Prostate gland (tissue), 2 donors: ENCODE measurements at regions not wholly inside any gene's neighbourhood (a gene's known extent, or its start where the extent isn't known, plus 50 kb on each side); places are given as distances from the start of the nearest gene placed in this dataset.

Experiments used
- DNase-seq: peaks from one replicate; pipeline ENCODE4 v3.0.0-alpha.2; 2019; ENCODE audit warnings: low spot score
- H3K27ac ChIP-seq, 2 donors: fragments of 200-600 bp; sonication (generic); 2 replicates each; pipeline ENCODE4 v1.5.1; 2017 to 2019
- H3K27me3 ChIP-seq: fragments of 200-600 bp; sonication (generic); replicated peaks from 2 replicates; pipeline ENCODE4 v1.5.1; 2019; ENCODE audit not compliant: insufficient read depth
- H3K36me3 ChIP-seq, 2 donors: fragments of 200-600 bp; sonication (generic); 1 replicate in 1 of 2; 2 replicates in 1 of 2; pipeline versions ENCODE4 v1.5.1 to v1.8.1; 2017 to 2019
- H3K4me1 ChIP-seq: fragments of 200-600 bp; sonication (generic); replicated peaks from 2 replicates; pipeline ENCODE4 v1.5.1; 2019
- H3K4me3 ChIP-seq, 2 donors: fragments of 200-600 bp; sonication (generic); 2 replicates each; pipeline ENCODE4 v1.5.1; 2017 to 2019
- H3K9me3 ChIP-seq: fragments of 200-600 bp; sonication (generic); 2 replicates; pipeline ENCODE4 v1.5.1; 2017
- POLR2A ChIP-seq: fragments of 450-650 bp; IDR thresholded peaks from one replicate; pipeline ENCODE4 v1.6.1; 2016; ENCODE audit warnings: antibody characterized with exemption, mild to moderate bottlenecking
- POLR2AphosphoS5 ChIP-seq: sonication (generic); formaldehyde crosslinking; IDR thresholded peaks from one replicate; pipeline ENCODE4 v1.6.1; 2017; ENCODE audit warnings: antibody characterized with exemption
- WGBS: methylation state at CpG from one replicate; pipeline ENCODE4 v1.1.5; 2018; 5-methylcytosine and 5-hydroxymethylcytosine counted together
- intact Hi-C: fragments of 100-400 bp; cut with DNase I; formaldehyde crosslinking; loops from one replicate; pipeline ENCODE4 v1.14.2; 2022
- TF ChIP-seq, protein P1 (sequence below), 4 experiments: fragments of 200-600 bp in 2 of 4; fragments of 450-650 bp in 2 of 4; sonication (generic) in 2 of 4; IDR thresholded peaks; 1 replicate in 3 of 4; 2 replicates in 1 of 4; pipeline ENCODE4 v1.5.1; 2016 to 2019; ENCODE audit warnings: antibody characterized with exemption in 4 of 4, mild to moderate bottlenecking in 2 of 4, moderate library complexity in 2 of 4

DNA sequence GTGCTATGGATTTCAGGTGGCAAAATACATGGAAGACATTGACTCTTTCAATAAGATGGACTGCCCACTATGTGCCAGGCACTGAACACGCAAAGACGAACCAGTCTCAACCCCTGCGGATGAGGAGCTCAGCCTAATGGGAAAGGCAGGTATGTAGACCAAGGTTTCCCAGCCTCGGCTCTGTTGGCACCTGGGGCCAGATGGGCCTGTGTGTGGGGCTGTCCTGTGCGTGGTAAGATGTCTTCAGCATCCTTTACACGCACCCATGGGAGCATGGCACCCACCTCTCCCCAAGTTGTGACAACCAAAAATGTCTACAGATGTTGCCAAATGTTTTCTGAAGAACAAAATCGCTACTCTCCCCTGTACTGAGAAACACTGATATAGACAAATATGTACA lies 82.6 kb upstream of the FOXQ1 start:
- Histone ChIP-seq H3K36me3 (no peaks in the 10 kb centered on the region), H3K4me1 (no peaks in the 10 kb centered on the region), H3K27ac (no peak overlapping the region), H3K27me3 (no peaks in the 10 kb centered on the region), H3K4me3 (no peak overlapping the region), H3K9me3 (no peaks in the 10 kb centered on the region)
- 84% methylated on average over 7 of the region's 7 CpGs for WGBS
- intact Hi-C loops = no loop called here
- no peak for DNase-seq
- TF ChIP-seq POLR2A (no peak), POLR2AphosphoS5 (no peak)
- TF ChIP-seq, protein P1, sequence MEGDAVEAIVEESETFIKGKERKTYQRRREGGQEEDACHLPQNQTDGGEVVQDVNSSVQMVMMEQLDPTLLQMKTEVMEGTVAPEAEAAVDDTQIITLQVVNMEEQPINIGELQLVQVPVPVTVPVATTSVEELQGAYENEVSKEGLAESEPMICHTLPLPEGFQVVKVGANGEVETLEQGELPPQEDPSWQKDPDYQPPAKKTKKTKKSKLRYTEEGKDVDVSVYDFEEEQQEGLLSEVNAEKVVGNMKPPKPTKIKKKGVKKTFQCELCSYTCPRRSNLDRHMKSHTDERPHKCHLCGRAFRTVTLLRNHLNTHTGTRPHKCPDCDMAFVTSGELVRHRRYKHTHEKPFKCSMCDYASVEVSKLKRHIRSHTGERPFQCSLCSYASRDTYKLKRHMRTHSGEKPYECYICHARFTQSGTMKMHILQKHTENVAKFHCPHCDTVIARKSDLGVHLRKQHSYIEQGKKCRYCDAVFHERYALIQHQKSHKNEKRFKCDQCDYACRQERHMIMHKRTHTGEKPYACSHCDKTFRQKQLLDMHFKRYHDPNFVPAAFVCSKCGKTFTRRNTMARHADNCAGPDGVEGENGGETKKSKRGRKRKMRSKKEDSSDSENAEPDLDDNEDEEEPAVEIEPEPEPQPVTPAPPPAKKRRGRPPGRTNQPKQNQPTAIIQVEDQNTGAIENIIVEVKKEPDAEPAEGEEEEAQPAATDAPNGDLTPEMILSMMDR (IDR thresholded peaks at IDR 0.05) = no peak

DNA sequence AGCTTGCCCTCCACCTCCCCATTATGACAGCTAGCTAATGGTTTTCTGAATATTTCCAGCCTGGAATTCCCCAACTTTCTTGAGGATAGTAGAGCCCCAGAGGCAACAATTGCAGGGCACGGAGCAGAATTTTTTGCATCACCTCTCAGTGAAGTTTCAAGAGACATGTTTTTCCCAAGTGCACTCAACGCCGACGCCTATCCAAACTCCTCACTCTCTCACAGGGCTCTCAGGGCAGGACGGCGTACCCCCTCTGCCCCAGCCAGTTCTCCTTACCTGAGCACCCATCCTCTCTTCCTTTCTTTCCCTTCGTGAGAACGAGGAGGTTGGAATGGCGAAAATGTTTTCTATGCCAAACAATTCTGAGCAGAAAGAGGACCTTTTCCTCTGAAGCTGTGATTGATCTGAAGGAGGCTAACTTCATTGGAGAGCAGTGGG lies 83.1 kb upstream of the FOXQ1 start:
- no peak overlapping the region for H3K27ac ChIP-seq
- no peak for DNase-seq
- H3K27me3 ChIP-seq = no peaks in the 10 kb centered on the region
- 99% methylated on average over 9 of the region's 9 CpGs for WGBS
- no peaks in the 10 kb centered on the region for H3K4me1 ChIP-seq
- H3K4me3 ChIP-seq = no peak overlapping the region
- no peaks in the 10 kb centered on the region for H3K9me3 ChIP-seq
- TF ChIP-seq POLR2A (no peak), POLR2AphosphoS5 (no peak)
- TF ChIP-seq, protein P1 (IDR thresholded peaks at IDR 0.05) = no peak
- no peaks in the 10 kb centered on the region for H3K36me3 ChIP-seq
- intact Hi-C loops = no loop called here

DNA sequence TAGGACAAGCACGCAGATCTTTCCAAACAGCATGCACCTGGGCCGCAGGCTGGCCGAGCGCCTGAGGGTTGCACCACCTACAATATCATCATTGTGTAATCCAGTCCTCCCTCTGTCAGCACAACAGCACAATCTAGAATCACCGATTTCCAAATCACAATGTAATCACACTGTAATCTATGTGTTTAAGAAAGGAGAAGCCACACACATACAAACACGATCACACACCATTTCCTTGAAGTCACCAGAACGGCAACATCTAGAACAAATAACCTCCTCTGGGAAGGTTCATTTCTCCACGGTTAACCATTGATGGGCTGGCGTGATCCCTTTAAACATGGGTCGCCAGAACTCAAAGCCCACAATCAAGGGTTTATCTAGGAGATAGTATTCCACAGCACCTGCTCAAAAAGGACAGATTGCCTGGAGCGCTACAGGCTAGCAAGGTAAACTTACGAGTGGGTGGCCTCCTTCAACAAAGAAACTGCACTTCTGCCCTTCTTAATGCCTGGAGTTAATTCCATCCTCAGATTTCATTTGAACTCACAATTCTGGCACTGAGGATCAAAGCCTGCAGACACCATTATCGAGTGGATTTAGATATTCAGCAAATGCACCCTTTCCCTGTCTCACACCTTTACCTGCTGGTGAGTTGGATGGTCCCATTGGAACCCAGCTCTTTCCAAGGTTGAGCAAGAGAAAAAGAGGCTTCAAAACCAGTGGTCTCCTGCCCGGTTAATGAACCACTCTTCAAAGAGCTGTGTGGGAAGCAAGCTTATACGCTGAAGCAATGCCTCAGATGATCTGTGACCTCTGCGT lies 83.8 kb upstream of the FOXQ1 start:
- TF ChIP-seq, protein P1 (IDR thresholded peaks at IDR 0.05) = no peak
- TF ChIP-seq POLR2AphosphoS5 (no peak), POLR2A (no peak)

DNA sequence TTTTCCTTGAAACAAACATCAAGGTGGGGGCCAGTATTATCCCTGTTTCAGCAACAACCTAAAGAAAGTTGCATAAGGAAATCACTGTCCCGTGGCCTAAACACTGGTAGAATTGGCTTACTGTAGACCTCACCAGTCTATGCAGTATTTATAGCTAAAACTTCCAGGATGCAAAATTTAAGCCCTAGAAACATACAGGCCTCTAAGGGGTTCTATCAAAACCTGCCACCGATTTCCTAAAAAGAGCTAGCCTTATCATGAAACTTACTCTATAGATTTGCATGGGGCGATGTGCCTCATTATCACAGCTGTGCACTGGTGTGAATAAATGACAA lies 84.3 kb upstream of the FOXQ1 start:
- no peak overlapping the region for H3K4me3 ChIP-seq
- H3K27ac ChIP-seq = no peak overlapping the region
- TF ChIP-seq, protein P1 (IDR thresholded peaks at IDR 0.05) = no peak
- TF ChIP-seq POLR2AphosphoS5 = no peak
- TF ChIP-seq POLR2A = no peak
- no peak for DNase-seq
- no peaks in the 10 kb centered on the region for H3K36me3 ChIP-seq
- intact Hi-C loops = no loop called here
- WGBS = 62% methylated on average over 3 of the region's 3 CpGs
- H3K4me1 ChIP-seq = no peaks in the 10 kb centered on the region
- no peaks in the 10 kb centered on the region for H3K27me3 ChIP-seq
- no peaks in the 10 kb centered on the region for H3K9me3 ChIP-seq

More for the DNA sequence above, 83.8 kb upstream of the FOXQ1 start:
- Histone ChIP-seq H3K36me3 (no peaks in the 10 kb centered on the region), H3K4me1 (no peaks in the 10 kb centered on the region), H3K27ac (no peak overlapping the region), H3K4me3 (no peak overlapping the region), H3K27me3 (no peaks in the 10 kb centered on the region), H3K9me3 (no peaks in the 10 kb centered on the region)
- DNase-seq = no peak
- 69% methylated on average over 16 of the region's 16 CpGs for WGBS
- intact Hi-C loops = no loop called here
